ENCODE measurements at regions not wholly inside any gene's neighbourhood (a gene's known extent, or its start where the extent isn't known, plus 50 kb on each side); places are given as distances from the start of the nearest gene placed in this dataset.

- TF ChIP-seq SUZ12 (IDR thresholded peaks at IDR 0.05; ENCODE audit: extremely low read depth, insufficient read depth, insufficient read length) (no peak), ZNF274 (IDR thresholded peaks at IDR 0.05; ENCODE audit: low read depth, low read length) (no peak), YY1 (IDR thresholded peaks at IDR 0.05; ENCODE audit: insufficient read depth, insufficient read length) (no peak)
- H3K36me3 ChIP-seq (ENCODE audit: insufficient read depth, insufficient read length, low read length), result no peaks in the 10 kb centered on the region
- no peak overlapping the region for H3K4me3 ChIP-seq (ENCODE audit: insufficient read length, low read depth)
- no peak for DNase-seq (ENCODE audit: low read depth, low spot score)
- H3K27me3 ChIP-seq (ENCODE audit: insufficient read depth, insufficient read length), result no peaks in the 10 kb centered on the region
- no peaks in the 10 kb centered on the region for H3K9me3 ChIP-seq (ENCODE audit: insufficient read depth, low read length)
- no peak overlapping the region for H3K9ac ChIP-seq (ENCODE audit: insufficient read length, low read depth)
- no peaks in the 10 kb centered on the region for H3K4me1 ChIP-seq (ENCODE audit: insufficient read depth, insufficient read length)
These were observed 342.9 kb upstream of the PPP2R3A start for GRCh38 chr3:135622656-135623055.

GRCh38 chr3:135623558-135623957 lies 342.0 kb upstream of the PPP2R3A start:
- TF ChIP-seq YY1 (IDR thresholded peaks at IDR 0.05; ENCODE audit: insufficient read depth, insufficient read length) (no peak), ZNF274 (IDR thresholded peaks at IDR 0.05; ENCODE audit: low read depth, low read length) (no peak), SUZ12 (IDR thresholded peaks at IDR 0.05; ENCODE audit: extremely low read depth, insufficient read depth, insufficient read length) (no peak)
- no peaks in the 10 kb centered on the region for H3K9me3 ChIP-seq (ENCODE audit: insufficient read depth, low read length)
- no peaks in the 10 kb centered on the region for H3K27me3 ChIP-seq (ENCODE audit: insufficient read depth, insufficient read length)
- no peak for DNase-seq (ENCODE audit: low read depth, low spot score)
- H3K9ac ChIP-seq (ENCODE audit: insufficient read length, low read depth), result no peak overlapping the region
- H3K36me3 ChIP-seq (ENCODE audit: insufficient read depth, insufficient read length, low read length), result no peaks in the 10 kb centered on the region
- H3K4me3 ChIP-seq (ENCODE audit: insufficient read length, low read depth), result no peak overlapping the region
- no peaks in the 10 kb centered on the region for H3K4me1 ChIP-seq (ENCODE audit: insufficient read depth, insufficient read length)

GRCh38 chr3:135627057-135627456 lies 338.5 kb upstream of the PPP2R3A start:
- no peak for TF ChIP-seq ZNF274 (IDR thresholded peaks at IDR 0.05; ENCODE audit: low read depth, low read length)
- TF ChIP-seq SUZ12 (IDR thresholded peaks at IDR 0.05; ENCODE audit: extremely low read depth, insufficient read depth, insufficient read length), result no peak
- no peak for TF ChIP-seq YY1 (IDR thresholded peaks at IDR 0.05; ENCODE audit: insufficient read depth, insufficient read length)
- DNase-seq (ENCODE audit: low read depth, low spot score), result no peak
- Histone ChIP-seq H3K9ac (ENCODE audit: insufficient read length, low read depth) (no peak overlapping the region), H3K9me3 (ENCODE audit: insufficient read depth, low read length) (no peaks in the 10 kb centered on the region), H3K4me1 (ENCODE audit: insufficient read depth, insufficient read length) (no peaks in the 10 kb centered on the region), H3K4me3 (ENCODE audit: insufficient read length, low read depth) (no peak overlapping the region), H3K27me3 (ENCODE audit: insufficient read depth, insufficient read length) (no peaks in the 10 kb centered on the region), H3K36me3 (ENCODE audit: insufficient read depth, insufficient read length, low read length) (no peaks in the 10 kb centered on the region)

- Histone ChIP-seq H3K9ac (ENCODE audit: insufficient read length, low read depth) (no peak overlapping the region), H3K36me3 (ENCODE audit: insufficient read depth, insufficient read length, low read length) (no peaks in the 10 kb centered on the region), H3K4me1 (ENCODE audit: insufficient read depth, insufficient read length) (no peaks in the 10 kb centered on the region), H3K4me3 (ENCODE audit: insufficient read length, low read depth) (no peak overlapping the region), H3K9me3 (ENCODE audit: insufficient read depth, low read length) (no peaks in the 10 kb centered on the region), H3K27me3 (ENCODE audit: insufficient read depth, insufficient read length) (no peaks in the 10 kb centered on the region)
- DNase-seq (ENCODE audit: low read depth, low spot score), result no peak
- TF ChIP-seq ZNF274 (IDR thresholded peaks at IDR 0.05; ENCODE audit: low read depth, low read length) (no peak), SUZ12 (IDR thresholded peaks at IDR 0.05; ENCODE audit: extremely low read depth, insufficient read depth, insufficient read length) (no peak), YY1 (IDR thresholded peaks at IDR 0.05; ENCODE audit: insufficient read depth, insufficient read length) (no peak)
These were observed 335.7 kb upstream of the PPP2R3A start for GRCh38 chr3:135629701-135630408.

GRCh38 chr3:135632556-135633065 lies 332.9 kb upstream of the PPP2R3A start:
- Histone ChIP-seq H3K9ac (ENCODE audit: insufficient read length, low read depth) (no peak overlapping the region), H3K36me3 (ENCODE audit: insufficient read depth, insufficient read length, low read length) (no peaks in the 10 kb centered on the region), H3K4me3 (ENCODE audit: insufficient read length, low read depth) (no peak overlapping the region), H3K27me3 (ENCODE audit: insufficient read depth, insufficient read length) (no peaks in the 10 kb centered on the region), H3K4me1 (ENCODE audit: insufficient read depth, insufficient read length) (no peaks in the 10 kb centered on the region), H3K9me3 (ENCODE audit: insufficient read depth, low read length) (no peaks in the 10 kb centered on the region)
- DNase-seq (ENCODE audit: low read depth, low spot score), result no peak
- TF ChIP-seq ZNF274 (IDR thresholded peaks at IDR 0.05; ENCODE audit: low read depth, low read length), result no peak
- no peak for TF ChIP-seq SUZ12 (IDR thresholded peaks at IDR 0.05; ENCODE audit: extremely low read depth, insufficient read depth, insufficient read length)
- no peak for TF ChIP-seq YY1 (IDR thresholded peaks at IDR 0.05; ENCODE audit: insufficient read depth, insufficient read length)

- Histone ChIP-seq H3K9me3 (ENCODE audit: insufficient read depth, low read length) (no peaks in the 10 kb centered on the region), H3K4me1 (ENCODE audit: insufficient read depth, insufficient read length) (no peaks in the 10 kb centered on the region), H3K36me3 (ENCODE audit: insufficient read depth, insufficient read length, low read length) (no peaks in the 10 kb centered on the region), H3K9ac (ENCODE audit: insufficient read length, low read depth) (no peak overlapping the region), H3K27me3 (ENCODE audit: insufficient read depth, insufficient read length) (no peaks in the 10 kb centered on the region), H3K4me3 (ENCODE audit: insufficient read length, low read depth) (no peak overlapping the region)
- DNase-seq (ENCODE audit: low read depth, low spot score), result no peak
- no peak for TF ChIP-seq ZNF274 (IDR thresholded peaks at IDR 0.05; ENCODE audit: low read depth, low read length)
- no peak for TF ChIP-seq SUZ12 (IDR thresholded peaks at IDR 0.05; ENCODE audit: extremely low read depth, insufficient read depth, insufficient read length)
- TF ChIP-seq YY1 (IDR thresholded peaks at IDR 0.05; ENCODE audit: insufficient read depth, insufficient read length), result no peak
These were observed 332.4 kb upstream of the PPP2R3A start for GRCh38 chr3:135633078-135633477.

GRCh38 chr3:135636596-135636995 lies 328.9 kb upstream of the PPP2R3A start:
- no peak for DNase-seq (ENCODE audit: low read depth, low spot score)
- H3K36me3 ChIP-seq (ENCODE audit: insufficient read depth, insufficient read length, low read length), result no peaks in the 10 kb centered on the region
- no peak overlapping the region for H3K4me3 ChIP-seq (ENCODE audit: insufficient read length, low read depth)
- no peaks in the 10 kb centered on the region for H3K9me3 ChIP-seq (ENCODE audit: insufficient read depth, low read length)
- no peaks in the 10 kb centered on the region for H3K4me1 ChIP-seq (ENCODE audit: insufficient read depth, insufficient read length)
- TF ChIP-seq SUZ12 (IDR thresholded peaks at IDR 0.05; ENCODE audit: extremely low read depth, insufficient read depth, insufficient read length), result no peak
- no peak for TF ChIP-seq YY1 (IDR thresholded peaks at IDR 0.05; ENCODE audit: insufficient read depth, insufficient read length)
- no peak for TF ChIP-seq ZNF274 (IDR thresholded peaks at IDR 0.05; ENCODE audit: low read depth, low read length)
- H3K9ac ChIP-seq (ENCODE audit: insufficient read length, low read depth), result no peak overlapping the region
- no peaks in the 10 kb centered on the region for H3K27me3 ChIP-seq (ENCODE audit: insufficient read depth, insufficient read length)

Measured in NT2/D1 (cell line).